A549 (cell line): ENCODE measurements at regions not wholly inside any gene's neighbourhood (a gene's known extent, or its start where the extent isn't known, plus 50 kb on each side); places are given as distances from the start of the nearest gene placed in this dataset.

Experiments used
- CTCF ChIP-seq: fragments of >200 bp; sonication (Bioruptor Twin); formaldehyde crosslinking; IDR thresholded peaks from 3 replicates; pipeline ENCODE4 v1.5.1; 2016
- ELK1 ChIP-seq: fragments of 150-350 bp; IDR thresholded peaks from 2 replicates; pipeline ENCODE4 v1.6.1; 2014; ENCODE audit warnings: low read depth, mild to moderate bottlenecking, low read length
- KDM5A ChIP-seq: fragments of 200-600 bp; sonication (generic); IDR thresholded peaks from 2 replicates; pipeline ENCODE4 v1.6.1; 2016; ENCODE audit warnings: antibody characterized with exemption, mild to moderate bottlenecking
- POLR2A ChIP-seq: IDR thresholded peaks from 2 replicates; pipeline ENCODE4 v1.6.1; 2012; ENCODE audit warnings: mild to moderate bottlenecking, low read length
- RCOR1 ChIP-seq: fragments of 150-350 bp; IDR thresholded peaks from 2 replicates; pipeline ENCODE4 v1.6.1; 2014; ENCODE audit warnings: antibody characterized with exemption, low read length, low read depth

GRCh38 chr14:56902385-56902784 lies 92.1 kb upstream of the OTX2 start:
- no peak for TF ChIP-seq POLR2A
- no peak for TF ChIP-seq CTCF
- TF ChIP-seq ELK1, result no peak
- TF ChIP-seq RCOR1, result no peak
- TF ChIP-seq KDM5A, result no peak
